ENCODE measurements at regions not wholly inside any gene's neighbourhood (a gene's known extent, or its start where the extent isn't known, plus 50 kb on each side); places are given as distances from the start of the nearest gene placed in this dataset.
"Not testable (repeated sequence)": the region's sequence is repeated elsewhere in the genome, so short reads cannot be mapped to it uniquely, and the experiment has no call there.

GRCh38 chr20:25852968-25853717, 156.5 kb upstream of the ZNF337 start:
- TF ChIP-seq CTCF, POLR2A, POLR2AphosphoS5 (IDR thresholded peaks at IDR 0.05): not testable (repeated sequence)

Measured in transverse colon (tissue), 4 donors.